ENCODE measurements at regions not wholly inside any gene's neighbourhood (a gene's known extent, or its start where the extent isn't known, plus 50 kb on each side); places are given as distances from the start of the nearest gene placed in this dataset.
"Not testable (repeated sequence)": the region's sequence is repeated elsewhere in the genome, so short reads cannot be mapped to it uniquely, and the experiment has no call there.

DNA sequence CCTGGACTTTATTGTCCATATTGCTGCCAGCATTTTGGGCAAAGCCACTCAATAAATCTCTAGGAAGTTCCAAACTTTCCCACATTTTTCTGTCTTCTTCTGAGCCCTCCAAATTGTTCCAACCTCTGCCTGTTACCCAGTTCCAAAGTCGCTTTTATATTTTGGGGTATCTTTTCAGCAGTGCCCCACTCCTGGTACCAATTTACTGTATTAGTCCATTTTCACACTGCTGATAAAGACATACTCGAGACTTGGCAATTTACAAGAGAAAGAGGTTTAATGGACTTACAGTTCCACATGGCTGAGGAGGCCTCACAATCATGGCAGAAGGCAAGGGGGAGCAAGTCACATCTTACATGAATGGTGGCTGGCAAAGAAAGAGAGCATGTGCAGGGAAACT is 53.4 kb downstream of the AHSP start:
- H3K9me3 Mint-ChIP-seq (ENCODE audit: low read depth, unreplicated experiment), result peaks cover 19% of the 10 kb centered on the region
- H3K36me3 Mint-ChIP-seq (ENCODE audit: insufficient read depth, unreplicated experiment); H3K4me3 Mint-ChIP-seq (ENCODE audit: low read depth, unreplicated experiment); H3K4me1 Mint-ChIP-seq (ENCODE audit: low read depth, unreplicated experiment); BruUV-seq (replicated peaks); H3K27ac Mint-ChIP-seq (ENCODE audit: unreplicated experiment); intact Hi-C loops (cut with micrococcal nuclease; ENCODE audit: unreplicated experiment); H3K27me3 Mint-ChIP-seq (ENCODE audit: unreplicated experiment); CTCF ChIA-PET; DNase-seq: not testable (repeated sequence)

DNA sequence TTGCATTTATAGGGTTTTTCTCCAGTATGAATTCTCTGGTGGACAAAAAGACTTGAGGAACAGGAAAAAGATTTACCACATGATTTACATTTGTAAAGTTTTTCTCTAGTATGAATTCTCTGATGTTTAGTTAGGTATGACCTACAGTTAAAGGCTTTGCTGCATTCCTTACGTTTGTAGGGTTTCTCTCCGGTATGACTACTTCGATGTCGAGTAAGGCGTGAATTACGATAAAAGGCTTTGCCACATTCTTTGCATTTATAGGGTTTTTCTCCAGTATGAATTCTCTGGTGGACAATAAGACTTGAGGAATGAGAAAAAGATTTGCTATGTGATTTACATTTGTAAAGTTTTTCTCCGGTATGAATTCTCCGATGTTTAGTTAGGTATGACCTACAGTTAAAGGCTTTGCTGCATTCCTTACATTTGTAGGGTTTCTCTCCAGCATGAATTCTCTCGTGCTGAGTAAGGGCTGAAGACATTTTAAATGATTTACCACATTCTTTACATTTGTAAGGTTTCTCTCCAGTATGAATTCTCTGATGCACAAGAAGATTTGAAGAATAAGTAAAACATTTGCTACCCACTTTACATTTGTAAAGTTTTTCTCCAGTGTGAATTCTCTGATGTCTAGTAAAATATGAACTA is 74.2 kb downstream of the AHSP start:
- H3K9me3 Mint-ChIP-seq (ENCODE audit: low read depth, unreplicated experiment), result peaks cover 21% of the 10 kb centered on the region
- H3K4me1 Mint-ChIP-seq (ENCODE audit: low read depth, unreplicated experiment); BruUV-seq (replicated peaks); H3K27ac Mint-ChIP-seq (ENCODE audit: unreplicated experiment); H3K36me3 Mint-ChIP-seq (ENCODE audit: insufficient read depth, unreplicated experiment); intact Hi-C loops (cut with micrococcal nuclease; ENCODE audit: unreplicated experiment); DNase-seq; H3K4me3 Mint-ChIP-seq (ENCODE audit: low read depth, unreplicated experiment); CTCF ChIA-PET; H3K27me3 Mint-ChIP-seq (ENCODE audit: unreplicated experiment): not testable (repeated sequence)

DNA sequence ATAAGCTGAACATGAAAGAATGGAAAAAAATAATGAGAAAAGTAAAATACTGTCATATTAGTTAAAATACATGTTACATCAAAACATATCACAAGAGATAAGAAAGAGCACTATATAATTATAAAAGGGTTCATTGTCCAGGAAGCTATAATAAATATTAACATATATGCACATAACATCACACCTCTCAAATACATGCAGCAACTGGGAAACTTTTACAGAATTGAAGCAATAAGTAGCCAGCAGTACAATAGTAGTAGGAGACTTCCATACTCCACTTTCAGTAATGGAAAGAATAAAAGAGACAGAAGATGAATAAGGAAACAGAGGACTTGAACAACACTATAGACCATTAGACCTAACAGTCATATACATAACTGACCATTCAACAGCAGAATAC is 90.4 kb downstream of the AHSP start:
- no peak for DNase-seq
- H3K36me3 Mint-ChIP-seq (ENCODE audit: insufficient read depth, unreplicated experiment), result no peaks in the 10 kb centered on the region
- no peaks in the 10 kb centered on the region for H3K27me3 Mint-ChIP-seq (ENCODE audit: unreplicated experiment)
- TF ChIP-seq CTCF (IDR thresholded peaks at IDR 0.05; ENCODE audit: unreplicated experiment), result no peak
- CTCF ChIA-PET, result no interaction called here
- H3K27ac Mint-ChIP-seq (ENCODE audit: unreplicated experiment), result no peak overlapping the region
- no peaks in the 10 kb centered on the region for H3K4me1 Mint-ChIP-seq (ENCODE audit: low read depth, unreplicated experiment)
- no TSS peak for BruUV-seq (replicated peaks)
- intact Hi-C loops (cut with micrococcal nuclease; ENCODE audit: unreplicated experiment), result loop anchor here (10.0 kb wide), 1 partner anchor 83 kb away; no protein-coding TSS in a partner anchor
- H3K4me3 Mint-ChIP-seq (ENCODE audit: low read depth, unreplicated experiment), result no peak overlapping the region
- H3K9me3 Mint-ChIP-seq (ENCODE audit: low read depth, unreplicated experiment), result peaks cover 28% of the 10 kb centered on the region

GRCh38 chr16:31636433-31636832 is 108.7 kb downstream of the AHSP start:
- H3K27ac Mint-ChIP-seq (ENCODE audit: unreplicated experiment), result no peak overlapping the region
- H3K4me3 Mint-ChIP-seq (ENCODE audit: low read depth, unreplicated experiment), result no peak overlapping the region
- no peaks in the 10 kb centered on the region for H3K36me3 Mint-ChIP-seq (ENCODE audit: insufficient read depth, unreplicated experiment)
- DNase-seq, result no peak
- H3K4me1 Mint-ChIP-seq (ENCODE audit: low read depth, unreplicated experiment), result no peaks in the 10 kb centered on the region
- CTCF ChIA-PET, result no interaction called here
- intact Hi-C loops (cut with micrococcal nuclease; ENCODE audit: unreplicated experiment), result no loop called here
- no TSS peak for BruUV-seq (replicated peaks)
- no peaks in the 10 kb centered on the region for H3K27me3 Mint-ChIP-seq (ENCODE audit: unreplicated experiment)
- H3K9me3 Mint-ChIP-seq (ENCODE audit: low read depth, unreplicated experiment), result peaks cover 16% of the 10 kb centered on the region
- TF ChIP-seq CTCF (IDR thresholded peaks at IDR 0.05; ENCODE audit: unreplicated experiment), result no peak

DNA sequence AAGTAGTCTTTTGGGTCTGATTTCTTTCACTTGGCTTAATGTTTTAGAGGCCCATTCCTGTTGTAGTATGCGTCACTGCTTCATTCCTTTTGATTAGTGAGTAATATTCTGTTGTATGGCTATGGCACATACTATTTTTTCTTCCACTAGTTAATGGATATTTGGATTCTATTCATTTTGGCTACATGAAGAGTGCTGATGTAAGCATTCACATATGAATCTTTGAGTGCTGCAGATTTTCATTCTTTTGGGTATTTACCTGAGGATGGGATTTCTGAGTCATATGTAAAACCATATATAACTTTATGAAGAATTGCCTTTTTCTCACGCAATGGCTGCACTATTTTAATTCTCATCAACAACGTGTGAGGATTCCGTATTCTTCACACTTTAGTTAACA is 113.6 kb downstream of the AHSP start:
- H3K4me3 Mint-ChIP-seq (ENCODE audit: low read depth, unreplicated experiment), result no peak overlapping the region
- TF ChIP-seq CTCF (IDR thresholded peaks at IDR 0.05; ENCODE audit: unreplicated experiment), result no peak
- no peaks in the 10 kb centered on the region for H3K36me3 Mint-ChIP-seq (ENCODE audit: insufficient read depth, unreplicated experiment)
- H3K4me1 Mint-ChIP-seq (ENCODE audit: low read depth, unreplicated experiment), result no peaks in the 10 kb centered on the region
- no peak overlapping the region for H3K27ac Mint-ChIP-seq (ENCODE audit: unreplicated experiment)
- CTCF ChIA-PET, result no interaction called here
- intact Hi-C loops (cut with micrococcal nuclease; ENCODE audit: unreplicated experiment), result no loop called here
- no peaks in the 10 kb centered on the region for H3K27me3 Mint-ChIP-seq (ENCODE audit: unreplicated experiment)
- peaks cover 16% of the 10 kb centered on the region for H3K9me3 Mint-ChIP-seq (ENCODE audit: low read depth, unreplicated experiment)
- BruUV-seq (replicated peaks), result no TSS peak
- no peak for DNase-seq

DNA sequence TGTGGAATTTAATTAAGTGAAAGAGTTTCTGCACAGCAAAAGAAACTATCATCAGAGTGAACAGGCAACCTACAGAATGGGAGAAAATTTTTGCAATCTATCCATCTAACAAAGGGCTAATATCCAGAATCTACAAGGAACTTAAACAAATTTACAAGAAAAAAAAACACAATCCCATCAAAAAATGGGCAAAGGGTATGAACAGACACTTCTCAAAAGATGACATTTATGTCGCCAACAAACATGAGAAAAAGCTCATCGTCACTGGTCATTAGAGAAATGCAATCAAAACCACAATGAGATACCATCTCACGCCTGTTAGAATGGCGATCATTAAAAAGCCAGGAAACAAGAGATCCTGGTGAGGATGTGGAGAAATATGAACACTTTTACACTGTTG is 128.0 kb downstream of the AHSP start:
- H3K4me1 Mint-ChIP-seq (ENCODE audit: low read depth, unreplicated experiment); CTCF ChIA-PET; BruUV-seq (replicated peaks); DNase-seq; H3K27ac Mint-ChIP-seq (ENCODE audit: unreplicated experiment); H3K4me3 Mint-ChIP-seq (ENCODE audit: low read depth, unreplicated experiment); H3K36me3 Mint-ChIP-seq (ENCODE audit: insufficient read depth, unreplicated experiment); H3K9me3 Mint-ChIP-seq (ENCODE audit: low read depth, unreplicated experiment); H3K27me3 Mint-ChIP-seq (ENCODE audit: unreplicated experiment): not testable (repeated sequence)
- intact Hi-C loops (cut with micrococcal nuclease; ENCODE audit: unreplicated experiment), result loop anchor here (10.0 kb wide), 1 partner anchor 59 kb away; a partner anchor contains a TSS
